Karpas-422 (cell line): ENCODE measurements at regions not wholly inside any gene's neighbourhood (a gene's known extent, or its start where the extent isn't known, plus 50 kb on each side); places are given as distances from the start of the nearest gene placed in this dataset.

Source experiments
- DNase-seq: peaks from one replicate; pipeline ENCODE4 v3.0.0-alpha.2; 2015
- H2AFZ ChIP-seq: fragments of 200-600 bp; sonication (generic); 2 replicates; pipeline ENCODE4 v1.6.1; 2014; ENCODE audit warnings: antibody characterized with exemption, low read length, mixed read lengths
- H3K27ac ChIP-seq: fragments of 200-600 bp; sonication (generic); 2 replicates; pipeline ENCODE4 v1.5.1; 2014; ENCODE audit warnings: mild to moderate bottlenecking, low read length, moderate library complexity
- H3K27me3 ChIP-seq: fragments of 200-600 bp; sonication (generic); 2 replicates; pipeline ENCODE4 v1.6.1; 2014; ENCODE audit warnings: low read length, mixed read lengths
- H3K36me3 ChIP-seq: fragments of 200-600 bp; sonication (generic); 2 replicates; pipeline ENCODE4 v1.6.1; 2014; ENCODE audit warnings: low read length, mixed read lengths; ENCODE audit not compliant: insufficient read depth
- H3K4me1 ChIP-seq: fragments of 200-600 bp; sonication (generic); 2 replicates; pipeline ENCODE4 v1.6.1; 2014; ENCODE audit warnings: mild to moderate bottlenecking, low read length, mixed read lengths
- H3K4me2 ChIP-seq: fragments of 200-600 bp; sonication (generic); 2 replicates; pipeline ENCODE4 v1.6.1; 2014; ENCODE audit warnings: low read length, low read depth, mild to moderate bottlenecking; ENCODE audit not compliant: poor library complexity, severe bottlenecking
- H3K4me3 ChIP-seq: fragments of 200-600 bp; sonication (generic); 2 replicates; pipeline ENCODE4 v1.5.1; 2014; ENCODE audit warnings: mild to moderate bottlenecking, antibody characterized with exemption, low read length, mixed read lengths
- H3K79me2 ChIP-seq: fragments of 200-600 bp; sonication (generic); 2 replicates; pipeline ENCODE4 v1.6.1; 2014; ENCODE audit warnings: mild to moderate bottlenecking, low read length, mixed read lengths
- H3K9ac ChIP-seq: fragments of 200-600 bp; sonication (generic); 2 replicates; pipeline ENCODE4 v1.6.0; 2014; ENCODE audit warnings: low read length
- H3K9me2 ChIP-seq: fragments of 200-600 bp; sonication (generic), shearing (Covaris generic); replicated peaks from 2 replicates; pipeline ENCODE4 v1.6.0; 2014; ENCODE audit warnings: mild to moderate bottlenecking, low read length, moderate library complexity; ENCODE audit not compliant: insufficient read depth
- H3K9me3 ChIP-seq: fragments of 300-700, 200-600 bp; sonication (generic); 2 replicates; pipeline ENCODE4 v1.6.1; 2014; ENCODE audit warnings: low read length, mixed read lengths
- H4K20me1 ChIP-seq: fragments of 200-600 bp; sonication (generic); 2 replicates; pipeline ENCODE4 v1.6.1; 2014; ENCODE audit warnings: mild to moderate bottlenecking, antibody characterized with exemption, low read length, low read depth; ENCODE audit not compliant: insufficient read depth

- no peak overlapping the region for H3K27ac ChIP-seq
- 0 out of 2 replicates have a peak, but pooled peaks cover 3% of the 10 kb centered on the region for H3K27me3 ChIP-seq
- no peak overlapping the region for H2AFZ ChIP-seq
- no peaks in the 10 kb centered on the region for H3K36me3 ChIP-seq
- H3K4me2 ChIP-seq = no peak overlapping the region
- no peak overlapping the region for H3K4me3 ChIP-seq
- no peak overlapping the region for H3K9ac ChIP-seq
- no peak for DNase-seq
- no peaks in the 10 kb centered on the region; the same call in 1 of the 2 replicates for H3K9me2 ChIP-seq
- H4K20me1 ChIP-seq = no peaks in the 10 kb centered on the region
- no peaks in the 10 kb centered on the region for H3K4me1 ChIP-seq
- peaks cover 2% of the 10 kb centered on the region; the same call in 1 of the 2 replicates for H3K9me3 ChIP-seq
- H3K79me2 ChIP-seq = no peaks in the 10 kb centered on the region
Observed at GRCh38 chr3:5678248-5678647, 490.7 kb downstream of the EDEM1 start.

GRCh38 chr3:5678844-5679243, 491.3 kb downstream of the EDEM1 start:
- Histone ChIP-seq H4K20me1 (no peaks in the 10 kb centered on the region), H3K36me3 (no peaks in the 10 kb centered on the region), H3K9me3 (peaks cover 2% of the 10 kb centered on the region; the same call in 1 of the 2 replicates), H3K9me2 (no peaks in the 10 kb centered on the region), H3K4me1 (no peaks in the 10 kb centered on the region), H3K27me3 (0 out of 2 replicates have a peak, but pooled peaks cover 3% of the 10 kb centered on the region), H3K4me3 (no peak overlapping the region), H3K27ac (no peak overlapping the region), H3K79me2 (no peaks in the 10 kb centered on the region), H3K4me2 (no peak overlapping the region), H2AFZ (no peak overlapping the region), H3K9ac (no peak overlapping the region)
- DNase-seq = no peak

- Histone ChIP-seq H3K4me3 (no peak overlapping the region), H4K20me1 (no peaks in the 10 kb centered on the region), H3K9ac (no peak overlapping the region), H3K4me1 (no peaks in the 10 kb centered on the region), H3K27me3 (no peaks in the 10 kb centered on the region), H3K36me3 (no peaks in the 10 kb centered on the region), H3K27ac (no peak overlapping the region), H3K9me3 (peaks cover 6% of the 10 kb centered on the region), H3K9me2 (no peaks in the 10 kb centered on the region), H3K4me2 (no peak overlapping the region), H3K79me2 (no peaks in the 10 kb centered on the region), H2AFZ (no peak overlapping the region)
- no peak for DNase-seq
Observed at GRCh38 chr3:5687230-5687629, 499.7 kb downstream of the EDEM1 start.

GRCh38 chr3:5690490-5690889, 503.0 kb downstream of the EDEM1 start:
- H3K4me1 ChIP-seq = no peaks in the 10 kb centered on the region
- no peaks in the 10 kb centered on the region for H3K27me3 ChIP-seq
- H3K4me3 ChIP-seq = no peak overlapping the region
- H4K20me1 ChIP-seq = no peaks in the 10 kb centered on the region
- DNase-seq = no peak
- no peak overlapping the region for H3K27ac ChIP-seq
- H3K4me2 ChIP-seq = no peak overlapping the region
- no peaks in the 10 kb centered on the region for H3K9me2 ChIP-seq
- no peaks in the 10 kb centered on the region for H3K36me3 ChIP-seq
- no peaks in the 10 kb centered on the region for H3K79me2 ChIP-seq
- peaks cover 6% of the 10 kb centered on the region for H3K9me3 ChIP-seq
- H2AFZ ChIP-seq = no peak overlapping the region
- H3K9ac ChIP-seq = no peak overlapping the region

GRCh38 chr3:5690904-5691532, 503.5 kb downstream of the EDEM1 start:
- Histone ChIP-seq H3K9ac (no peak overlapping the region), H3K27me3 (no peaks in the 10 kb centered on the region)

GRCh38 chr3:5692446-5692845, 504.9 kb downstream of the EDEM1 start:
- no peak overlapping the region for H3K4me2 ChIP-seq
- H3K36me3 ChIP-seq = no peaks in the 10 kb centered on the region
- H4K20me1 ChIP-seq = no peaks in the 10 kb centered on the region
- H2AFZ ChIP-seq = no peak overlapping the region
- no peak for DNase-seq
- no peak overlapping the region for H3K9ac ChIP-seq
- H3K9me2 ChIP-seq = no peaks in the 10 kb centered on the region
- no peak overlapping the region for H3K4me3 ChIP-seq
- no peaks in the 10 kb centered on the region for H3K27me3 ChIP-seq
- peaks cover 6% of the 10 kb centered on the region for H3K9me3 ChIP-seq
- H3K4me1 ChIP-seq = no peaks in the 10 kb centered on the region
- no peak overlapping the region for H3K27ac ChIP-seq
- H3K79me2 ChIP-seq = no peaks in the 10 kb centered on the region

More at GRCh38 chr3:5690904-5691532, 503.5 kb downstream of the EDEM1 start:
- DNase-seq = no peak
- no peaks in the 10 kb centered on the region for H3K4me1 ChIP-seq
- H2AFZ ChIP-seq = no peak overlapping the region
- H3K27ac ChIP-seq = no peak overlapping the region
- no peaks in the 10 kb centered on the region for H3K9me2 ChIP-seq
- H3K9me3 ChIP-seq = peaks cover 6% of the 10 kb centered on the region
- H3K4me2 ChIP-seq = no peak overlapping the region
- no peak overlapping the region for H3K4me3 ChIP-seq
- no peaks in the 10 kb centered on the region for H3K79me2 ChIP-seq
- H3K36me3 ChIP-seq = no peaks in the 10 kb centered on the region
- no peaks in the 10 kb centered on the region for H4K20me1 ChIP-seq

GRCh38 chr3:5694266-5694665, 506.8 kb downstream of the EDEM1 start:
- H3K79me2 ChIP-seq = no peaks in the 10 kb centered on the region
- H4K20me1 ChIP-seq = no peaks in the 10 kb centered on the region
- H3K27me3 ChIP-seq = no peaks in the 10 kb centered on the region
- no peak overlapping the region for H3K27ac ChIP-seq
- no peak overlapping the region for H3K9ac ChIP-seq
- no peak for DNase-seq
- H3K4me1 ChIP-seq = no peaks in the 10 kb centered on the region
- H2AFZ ChIP-seq = no peak overlapping the region
- no peaks in the 10 kb centered on the region for H3K9me2 ChIP-seq
- no peak overlapping the region for H3K4me2 ChIP-seq
- H3K4me3 ChIP-seq = no peak overlapping the region
- no peaks in the 10 kb centered on the region for H3K36me3 ChIP-seq
- H3K9me3 ChIP-seq = peaks cover 6% of the 10 kb centered on the region

- Histone ChIP-seq H3K79me2 (no peaks in the 10 kb centered on the region), H3K4me2 (no peak overlapping the region), H2AFZ (no peak overlapping the region), H3K36me3 (no peaks in the 10 kb centered on the region), H3K9me3 (no peaks in the 10 kb centered on the region), H3K27me3 (no peaks in the 10 kb centered on the region), H3K4me3 (no peak overlapping the region), H3K9ac (no peak overlapping the region), H3K27ac (no peak overlapping the region), H3K9me2 (no peaks in the 10 kb centered on the region), H4K20me1 (no peaks in the 10 kb centered on the region), H3K4me1 (no peaks in the 10 kb centered on the region)
- DNase-seq = no peak
Observed at GRCh38 chr3:5698851-5699250, 511.3 kb downstream of the EDEM1 start.
